GM12878 (cell line): ENCODE measurements at regions not wholly inside any gene's neighbourhood (a gene's known extent, or its start where the extent isn't known, plus 50 kb on each side); places are given as distances from the start of the nearest gene placed in this dataset.

Source experiments
- ATAC-seq: fragments of 200-7000 bp; cut with Tn5 transposase; 3 replicates; pipeline ENCODE4 v1.9.1; 2020; ENCODE audit warnings: mild to moderate bottlenecking, moderate library complexity
- BruUV-seq: library from RNA; stranded (reverse); fragments of 400-500 nt; replicated peaks from 2 replicates; lab custom pipeline; 2021; lab: Mats Ljungman, UMichigan
- CTCF ChIA-PET: fragments of 300-600 bp; sonication (Branson Sonifier 250); formaldehyde crosslinking; extraction: SDS; loops from one replicate; lab custom pipeline; 2021; ENCODE audit warnings: inconsistent platforms; lab: Yijun Ruan, JAX
- POLR2A ChIA-PET: fragments of 350-600 bp; formaldehyde crosslinking; extraction: SDS; loops from one replicate; lab custom pipeline; 2021; ENCODE audit warnings: inconsistent platforms; lab: Charles Lee
- RAD21 ChIA-PET: fragments of 300-600 bp; sonication (Branson Sonifier 250); formaldehyde crosslinking; loops from one replicate; lab custom pipeline; 2023; ENCODE audit warnings: antibody characterized with exemption; ENCODE audit not compliant: unreplicated experiment; lab: Charles Lee
- SMC1A ChIA-PET: fragments of 300-600 bp; sonication (Branson Sonifier 250); formaldehyde crosslinking; loops from one replicate; lab custom pipeline; 2023; ENCODE audit not compliant: unreplicated experiment, uncharacterized antibody; lab: Charles Lee
- DNase-seq: peaks from one replicate; pipeline ENCODE4 v3.0.0-alpha.2; 2011; ENCODE audit warnings: low read depth, low spot score
- FAIRE-seq: peaks from 3 replicates; lab custom pipeline; 2011; peaks lifted over from hg19 to GRCh38; lab: Jason Lieb, UNC
- H2AFZ ChIP-seq: 2 replicates; pipeline ENCODE4 v1.6.0; 2011; ENCODE audit warnings: low read depth, low read length, control low read depth; ENCODE audit not compliant: control insufficient read depth
- H3K27ac ChIP-seq: 2 replicates; pipeline ENCODE4 v1.5.1; 2011; ENCODE audit warnings: control low read depth; ENCODE audit not compliant: control insufficient read depth, insufficient read depth
- H3K27me3 ChIP-seq, 2 experiments: replicated peaks in 1 of 2; 2 replicates each; pipeline versions ENCODE4 v1.6.0 to v1.6.1; 2011; ENCODE audit warnings: low read length in 1 of 2; ENCODE audit not compliant: control insufficient read depth in 2 of 2, insufficient read depth in 2 of 2
- H3K36me3 ChIP-seq, 2 experiments: 2 replicates each; pipeline ENCODE4 v1.5.1; 2011; ENCODE audit warnings: low read length in 1 of 2; ENCODE audit not compliant: control insufficient read depth in 2 of 2, insufficient read depth in 2 of 2
- H3K4me1 ChIP-seq: 2 replicates; pipeline ENCODE4 v1.6.1; 2011; ENCODE audit warnings: mild to moderate bottlenecking, low read length, moderate library complexity, mixed read lengths; ENCODE audit not compliant: control insufficient read depth, insufficient read depth
- H3K4me2 ChIP-seq: 2 replicates; pipeline ENCODE4 v1.6.0; 2011; ENCODE audit warnings: control low read depth; ENCODE audit not compliant: control insufficient read depth, insufficient read depth
- H3K4me3 ChIP-seq: fragments of 200-600 bp; sonication (generic); 2 replicates; pipeline ENCODE4 v1.5.1; 2016
- H3K79me2 ChIP-seq: 2 replicates; pipeline ENCODE4 v1.6.0; 2011; ENCODE audit warnings: low read length; ENCODE audit not compliant: control insufficient read depth, insufficient read depth
- H3K9ac ChIP-seq: 2 replicates; pipeline ENCODE4 v1.8.0; 2011; ENCODE audit warnings: low read length, control low read depth, mixed read lengths; ENCODE audit not compliant: control insufficient read depth, insufficient read depth
- H3K9me3 ChIP-seq: replicated peaks from 3 replicates; pipeline ENCODE4 v1.5.1; 2011; ENCODE audit warnings: mild to moderate bottlenecking, low read length; ENCODE audit not compliant: control insufficient read depth, insufficient read depth
- H4K20me1 ChIP-seq: 2 replicates; pipeline ENCODE4 v1.6.0; 2011; ENCODE audit not compliant: control insufficient read depth, insufficient read depth
- BMI1 ChIP-seq: fragments of 450-650 bp; IDR thresholded peaks from 2 replicates; pipeline ENCODE4 v1.6.1; 2016; ENCODE audit warnings: mild to moderate bottlenecking, moderate library complexity, borderline replicate concordance
- CREB1 ChIP-seq: IDR thresholded peaks from 2 replicates; pipeline ENCODE4 v1.6.1; 2012; ENCODE audit warnings: low read depth, mild to moderate bottlenecking, inconsistent platforms
- EED ChIP-seq: sonication (generic); IDR thresholded peaks from 2 replicates; pipeline ENCODE4 v1.6.1; 2016; ENCODE audit warnings: antibody characterized with exemption, low read depth
- MXI1 ChIP-seq: fragments of 150-350 bp; IDR thresholded peaks from 2 replicates; pipeline ENCODE4 v1.6.1; 2011; ENCODE audit warnings: low read depth, mild to moderate bottlenecking, inconsistent platforms, low read length, improper control_type of control experiment
- MYB ChIP-seq: fragments of 150-350 bp; IDR thresholded peaks from 2 replicates; pipeline ENCODE4 v1.6.1; 2014; ENCODE audit warnings: mild to moderate bottlenecking, low read depth, low read length, borderline replicate concordance
- NFXL1 ChIP-seq: fragments of 450-650 bp; IDR thresholded peaks from 2 replicates; pipeline ENCODE4 v1.6.1; 2017; ENCODE audit warnings: antibody characterized with exemption, mild to moderate bottlenecking, borderline replicate concordance
- NR2C2 ChIP-seq: IDR thresholded peaks from 2 replicates; pipeline ENCODE4 v1.6.1; 2011; ENCODE audit warnings: borderline replicate concordance, low read depth; ENCODE audit not compliant: control insufficient read depth, insufficient read length
- WGBS: methylation state at CpG from one replicate; pipeline ENCODE4 v1.1.6; 2016; ENCODE audit warnings: low lambda C conversion rate; ENCODE audit not compliant: insufficient replicate concordance, insufficient coverage; ENCODE audit errors: missing lambda C conversion rate; 5-methylcytosine and 5-hydroxymethylcytosine counted together
- in situ Hi-C: fragments of 300-500 bp; cut with MboI; formaldehyde crosslinking; loops from 9 replicates; pipeline ENCODE4 v1.14.3; 2018; ENCODE audit warnings: mixed read lengths
- intact Hi-C: fragments of 100-400 bp; cut with micrococcal nuclease; formaldehyde crosslinking; loops from one replicate; pipeline ENCODE4 v1.14.2; 2022; ENCODE audit not compliant: unreplicated experiment
- TF ChIP-seq, protein P1 (sequence below): IDR thresholded peaks from 2 replicates; pipeline ENCODE4 v1.6.1; 2012; ENCODE audit warnings: low read depth, low read length, improper control_type of control experiment
- TF ChIP-seq, protein P2 (sequence below): fragments of 450-650 bp; IDR thresholded peaks from 2 replicates; pipeline ENCODE4 v1.6.1; 2017; ENCODE audit warnings: borderline replicate concordance

DNA sequence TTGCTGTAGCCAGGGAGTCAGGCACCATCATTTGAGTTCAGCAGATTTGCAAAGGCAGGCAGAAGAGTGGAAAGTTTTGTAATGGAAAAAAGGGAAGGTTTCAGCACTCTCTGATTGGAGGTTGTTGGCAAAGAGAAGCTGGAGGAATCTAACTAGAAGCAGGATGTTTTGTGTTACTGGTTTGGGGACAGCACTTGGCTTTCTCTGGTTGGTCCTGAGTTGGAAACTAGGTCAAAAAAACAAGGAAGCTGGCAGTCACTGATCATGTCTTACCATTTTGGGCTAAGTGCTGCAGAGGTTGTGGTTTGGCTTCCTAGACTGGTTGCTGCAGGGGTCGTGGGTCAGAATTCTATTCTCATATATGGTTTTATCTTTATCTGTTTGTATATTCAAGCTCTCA, 189.8 kb downstream of the DRD1 start (continued):
- TF ChIP-seq, protein P1, sequence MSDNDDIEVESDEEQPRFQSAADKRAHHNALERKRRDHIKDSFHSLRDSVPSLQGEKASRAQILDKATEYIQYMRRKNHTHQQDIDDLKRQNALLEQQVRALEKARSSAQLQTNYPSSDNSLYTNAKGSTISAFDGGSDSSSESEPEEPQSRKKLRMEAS, result no peak
- TF ChIP-seq EED, result no peak
- TF ChIP-seq NR2C2, result no peak

GRCh38 chr5:175253597-175253996, 190.4 kb downstream of the DRD1 start:
- intact Hi-C loops (no loop called here), in situ Hi-C loops (no loop called here)
- Histone ChIP-seq H4K20me1 (no peaks in the 10 kb centered on the region), H3K36me3 (no peaks in the 10 kb centered on the region), H3K27ac (no peak overlapping the region), H3K9me3 (no peaks in the 10 kb centered on the region), H3K79me2 (no peaks in the 10 kb centered on the region), H3K4me1 (no peaks in the 10 kb centered on the region), H3K27me3 (no peaks in the 10 kb centered on the region), H3K4me2 (no peak overlapping the region), H3K4me3 (no peak overlapping the region), H3K9ac (no peak overlapping the region), H2AFZ (no peak overlapping the region)
- no peak for TF ChIP-seq CREB1
- no peak for TF ChIP-seq MXI1
- TF ChIP-seq, protein P2, sequence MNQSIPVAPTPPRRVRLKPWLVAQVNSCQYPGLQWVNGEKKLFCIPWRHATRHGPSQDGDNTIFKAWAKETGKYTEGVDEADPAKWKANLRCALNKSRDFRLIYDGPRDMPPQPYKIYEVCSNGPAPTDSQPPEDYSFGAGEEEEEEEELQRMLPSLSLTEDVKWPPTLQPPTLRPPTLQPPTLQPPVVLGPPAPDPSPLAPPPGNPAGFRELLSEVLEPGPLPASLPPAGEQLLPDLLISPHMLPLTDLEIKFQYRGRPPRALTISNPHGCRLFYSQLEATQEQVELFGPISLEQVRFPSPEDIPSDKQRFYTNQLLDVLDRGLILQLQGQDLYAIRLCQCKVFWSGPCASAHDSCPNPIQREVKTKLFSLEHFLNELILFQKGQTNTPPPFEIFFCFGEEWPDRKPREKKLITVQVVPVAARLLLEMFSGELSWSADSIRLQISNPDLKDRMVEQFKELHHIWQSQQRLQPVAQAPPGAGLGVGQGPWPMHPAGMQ, result no peak
- TF ChIP-seq MYB, result no peak
- TF ChIP-seq NFXL1, result no peak
- no peak for TF ChIP-seq BMI1
- no peak for DNase-seq
- ChIA-PET RAD21 (no interaction called here), SMC1A (no interaction called here), POLR2A (no interaction called here), CTCF (no interaction called here)
- WGBS, result 21% methylated on average over 8 of the region's 8 CpGs
- ATAC-seq, result no peak
- FAIRE-seq, result no peak
- BruUV-seq, result no TSS peak
